Karpas-422 (cell line): ENCODE measurements at regions not wholly inside any gene's neighbourhood (a gene's known extent, or its start where the extent isn't known, plus 50 kb on each side); places are given as distances from the start of the nearest gene placed in this dataset.

ENCODE experiments used
- DNase-seq: peaks from one replicate; pipeline ENCODE4 v3.0.0-alpha.2; 2015
- H2AFZ ChIP-seq: fragments of 200-600 bp; sonication (generic); 2 replicates; pipeline ENCODE4 v1.6.1; 2014; ENCODE audit warnings: antibody characterized with exemption, low read length, mixed read lengths
- H3K27ac ChIP-seq: fragments of 200-600 bp; sonication (generic); 2 replicates; pipeline ENCODE4 v1.5.1; 2014; ENCODE audit warnings: mild to moderate bottlenecking, low read length, moderate library complexity
- H3K27me3 ChIP-seq: fragments of 200-600 bp; sonication (generic); 2 replicates; pipeline ENCODE4 v1.6.1; 2014; ENCODE audit warnings: low read length, mixed read lengths
- H3K36me3 ChIP-seq: fragments of 200-600 bp; sonication (generic); 2 replicates; pipeline ENCODE4 v1.6.1; 2014; ENCODE audit warnings: low read length, mixed read lengths; ENCODE audit not compliant: insufficient read depth
- H3K4me1 ChIP-seq: fragments of 200-600 bp; sonication (generic); 2 replicates; pipeline ENCODE4 v1.6.1; 2014; ENCODE audit warnings: mild to moderate bottlenecking, low read length, mixed read lengths
- H3K4me2 ChIP-seq: fragments of 200-600 bp; sonication (generic); 2 replicates; pipeline ENCODE4 v1.6.1; 2014; ENCODE audit warnings: low read length, low read depth, mild to moderate bottlenecking; ENCODE audit not compliant: poor library complexity, severe bottlenecking
- H3K4me3 ChIP-seq: fragments of 200-600 bp; sonication (generic); 2 replicates; pipeline ENCODE4 v1.5.1; 2014; ENCODE audit warnings: mild to moderate bottlenecking, antibody characterized with exemption, low read length, mixed read lengths
- H3K79me2 ChIP-seq: fragments of 200-600 bp; sonication (generic); 2 replicates; pipeline ENCODE4 v1.6.1; 2014; ENCODE audit warnings: mild to moderate bottlenecking, low read length, mixed read lengths
- H3K9ac ChIP-seq: fragments of 200-600 bp; sonication (generic); 2 replicates; pipeline ENCODE4 v1.6.0; 2014; ENCODE audit warnings: low read length
- H3K9me2 ChIP-seq: fragments of 200-600 bp; sonication (generic), shearing (Covaris generic); replicated peaks from 2 replicates; pipeline ENCODE4 v1.6.0; 2014; ENCODE audit warnings: mild to moderate bottlenecking, low read length, moderate library complexity; ENCODE audit not compliant: insufficient read depth
- H3K9me3 ChIP-seq: fragments of 300-700, 200-600 bp; sonication (generic); 2 replicates; pipeline ENCODE4 v1.6.1; 2014; ENCODE audit warnings: low read length, mixed read lengths
- H4K20me1 ChIP-seq: fragments of 200-600 bp; sonication (generic); 2 replicates; pipeline ENCODE4 v1.6.1; 2014; ENCODE audit warnings: mild to moderate bottlenecking, antibody characterized with exemption, low read length, low read depth; ENCODE audit not compliant: insufficient read depth

DNA sequence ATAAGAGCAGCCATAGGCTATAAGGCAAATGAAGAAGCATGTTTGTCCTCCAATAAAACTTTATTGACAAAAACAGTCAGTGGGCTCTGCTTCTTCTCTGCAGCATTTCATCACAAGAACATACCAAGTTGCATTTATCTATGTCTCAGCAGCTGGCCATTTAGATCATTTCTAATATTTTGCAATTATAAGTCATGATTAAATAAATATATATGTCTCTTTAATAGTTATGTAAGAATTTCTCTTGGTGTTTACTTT is 153.5 kb downstream of the RFC3 start:
- Histone ChIP-seq H4K20me1 (no peaks in the 10 kb centered on the region), H3K27me3 (no peaks in the 10 kb centered on the region), H3K4me2 (no peak overlapping the region), H3K27ac (no peak overlapping the region), H3K9me2 (no peaks in the 10 kb centered on the region), H3K9ac (no peak overlapping the region), H3K36me3 (no peaks in the 10 kb centered on the region), H3K4me3 (no peak overlapping the region), H3K4me1 (no peaks in the 10 kb centered on the region), H3K9me3 (no peaks in the 10 kb centered on the region), H2AFZ (no peak overlapping the region), H3K79me2 (no peaks in the 10 kb centered on the region)
- no peak for DNase-seq

DNA sequence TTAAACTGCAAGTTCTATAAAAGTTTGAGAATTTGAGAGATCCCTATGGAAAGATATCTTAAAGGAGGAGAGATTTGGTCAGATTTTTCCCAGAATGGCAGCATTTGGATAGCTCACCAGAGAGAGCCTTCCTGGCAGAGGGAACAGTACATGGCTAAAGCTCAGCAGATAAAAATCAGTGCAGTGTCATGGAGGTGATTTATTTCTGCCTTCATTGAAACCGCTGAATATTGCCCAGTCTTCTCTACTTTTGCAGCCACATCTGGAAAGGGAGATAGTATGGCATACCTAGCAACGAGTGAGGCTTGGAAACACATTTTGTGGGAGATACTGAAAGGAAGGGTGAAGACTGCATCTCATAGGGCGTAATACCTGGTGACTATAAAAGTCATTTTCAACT is 155.2 kb downstream of the RFC3 start:
- Histone ChIP-seq H3K27me3 (no peaks in the 10 kb centered on the region), H4K20me1 (no peaks in the 10 kb centered on the region), H3K79me2 (no peaks in the 10 kb centered on the region), H3K9me3 (no peaks in the 10 kb centered on the region), H3K36me3 (no peaks in the 10 kb centered on the region), H3K9me2 (no peaks in the 10 kb centered on the region), H2AFZ (no peak overlapping the region), H3K4me3 (no peak overlapping the region), H3K4me2 (no peak overlapping the region), H3K4me1 (no peaks in the 10 kb centered on the region), H3K9ac (no peak overlapping the region), H3K27ac (no peak overlapping the region)
- DNase-seq, result no peak

DNA sequence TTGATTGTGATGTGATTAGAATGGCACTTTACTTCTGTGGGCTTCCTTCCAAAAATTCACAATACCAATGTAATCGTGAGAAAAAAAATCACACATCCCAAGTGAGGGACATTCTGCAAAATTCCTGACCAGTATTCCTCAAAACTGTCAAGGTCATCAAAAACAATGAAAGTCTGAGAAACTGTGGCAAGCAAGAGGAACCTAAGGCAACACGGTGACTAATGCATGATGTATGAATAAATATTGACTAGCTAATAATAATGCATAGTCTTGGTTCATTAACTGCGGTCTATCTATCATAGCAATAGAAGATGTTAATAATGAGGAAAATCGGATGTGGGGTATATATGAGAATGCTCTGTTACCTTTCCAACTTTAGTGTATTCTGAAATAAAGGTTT is 159.0 kb downstream of the RFC3 start:
- Histone ChIP-seq H3K79me2 (no peaks in the 10 kb centered on the region), H3K27me3 (no peaks in the 10 kb centered on the region), H3K4me1 (0 out of 2 replicates have a peak, but pooled peaks cover 3% of the 10 kb centered on the region), H3K9me3 (no peaks in the 10 kb centered on the region), H3K9ac (no peak overlapping the region), H3K36me3 (no peaks in the 10 kb centered on the region), H3K4me3 (no peak overlapping the region), H2AFZ (no peak overlapping the region), H3K27ac (no peak overlapping the region), H3K9me2 (no peaks in the 10 kb centered on the region), H3K4me2 (no peak overlapping the region), H4K20me1 (no peaks in the 10 kb centered on the region)
- no peak for DNase-seq

DNA sequence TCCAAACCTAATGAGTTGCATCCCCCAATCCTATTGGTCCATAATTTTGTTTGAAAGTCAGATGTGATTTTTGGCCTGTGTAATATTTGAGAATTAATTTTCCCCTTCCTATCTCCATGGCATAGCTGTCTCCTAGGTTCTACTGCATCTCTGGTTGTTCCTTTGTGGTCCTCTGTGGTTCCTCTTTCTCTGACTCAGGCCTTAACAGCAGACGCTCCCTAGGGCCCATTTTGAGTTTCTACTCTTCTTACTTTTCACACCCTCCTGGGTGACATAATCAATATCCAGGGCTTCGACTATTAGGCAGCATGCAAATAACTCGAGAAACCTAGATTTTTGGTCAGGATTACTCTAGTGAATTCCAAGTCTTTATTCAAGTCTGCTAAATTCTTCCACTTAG is 160.7 kb downstream of the RFC3 start:
- Histone ChIP-seq H3K79me2 (no peaks in the 10 kb centered on the region), H4K20me1 (no peaks in the 10 kb centered on the region), H2AFZ (no peak overlapping the region), H3K9me3 (no peaks in the 10 kb centered on the region), H3K4me3 (no peak overlapping the region), H3K9me2 (no peaks in the 10 kb centered on the region), H3K27ac (no peak overlapping the region), H3K4me2 (no peak overlapping the region), H3K27me3 (no peaks in the 10 kb centered on the region), H3K9ac (no peak overlapping the region), H3K36me3 (no peaks in the 10 kb centered on the region), H3K4me1 (0 out of 2 replicates have a peak, but pooled peaks cover 3% of the 10 kb centered on the region)
- no peak for DNase-seq

DNA sequence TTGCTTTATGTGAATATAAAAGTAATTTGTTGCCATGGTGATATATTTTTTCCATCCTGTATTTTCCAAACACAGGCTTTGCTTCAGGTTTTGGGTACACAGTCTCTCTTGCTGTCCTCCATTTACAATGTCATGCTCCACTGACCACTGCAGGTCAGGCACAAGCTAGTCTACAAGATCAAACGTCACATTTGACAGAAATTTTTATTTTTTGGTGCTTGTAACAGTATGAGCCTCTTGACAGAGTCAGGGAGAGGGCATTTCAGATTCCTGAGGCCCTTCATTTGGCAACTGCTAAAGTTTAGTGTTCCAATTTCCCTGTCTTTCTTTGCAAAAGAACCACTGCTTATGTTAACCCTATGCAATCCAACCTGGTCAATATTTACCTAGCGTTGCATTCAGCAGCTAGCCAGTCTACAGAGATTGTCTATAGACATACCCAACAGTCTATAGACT is 175.0 kb downstream of the RFC3 start:
- H3K79me2 ChIP-seq, result no peaks in the 10 kb centered on the region
- no peaks in the 10 kb centered on the region for H3K36me3 ChIP-seq
- no peaks in the 10 kb centered on the region for H3K9me2 ChIP-seq
- no peak overlapping the region for H3K4me3 ChIP-seq
- no peak overlapping the region for H3K27ac ChIP-seq
- no peaks in the 10 kb centered on the region for H4K20me1 ChIP-seq
- no peak overlapping the region for H3K9ac ChIP-seq
- H3K27me3 ChIP-seq, result no peaks in the 10 kb centered on the region
- no peak overlapping the region for H3K4me2 ChIP-seq
- DNase-seq, result peak; percentile 45
- no peaks in the 10 kb centered on the region for H3K9me3 ChIP-seq
- no peak overlapping the region for H2AFZ ChIP-seq
- H3K4me1 ChIP-seq, result 0 out of 2 replicates have a peak, but pooled peaks cover 2% of the 10 kb centered on the region

DNA sequence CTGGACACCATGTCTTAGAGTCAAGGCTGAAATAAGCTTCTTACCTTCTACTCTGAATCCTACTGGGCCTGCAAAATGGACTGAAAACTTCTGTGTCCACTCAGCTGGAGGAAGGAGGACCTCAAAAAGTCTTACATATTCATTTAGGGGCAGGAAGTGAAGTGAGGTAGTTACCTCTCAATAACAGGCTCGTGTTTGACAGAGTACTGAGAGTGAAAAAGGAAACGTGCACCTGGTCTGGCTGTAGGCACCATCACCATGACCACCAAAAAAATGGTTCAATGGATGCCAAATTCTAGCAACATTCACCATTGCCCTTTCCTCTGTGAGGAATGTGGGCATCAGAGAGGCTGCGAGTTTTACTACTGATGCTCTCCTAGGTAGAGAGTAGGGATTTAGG is 176.2 kb downstream of the RFC3 start:
- no peaks in the 10 kb centered on the region for H3K9me3 ChIP-seq
- no peak overlapping the region for H2AFZ ChIP-seq
- H3K4me2 ChIP-seq, result no peak overlapping the region
- no peaks in the 10 kb centered on the region for H3K27me3 ChIP-seq
- no peak overlapping the region for H3K9ac ChIP-seq
- no peaks in the 10 kb centered on the region for H3K36me3 ChIP-seq
- no peaks in the 10 kb centered on the region for H4K20me1 ChIP-seq
- DNase-seq, result no peak
- 0 out of 2 replicates have a peak, but pooled peaks cover 2% of the 10 kb centered on the region for H3K4me1 ChIP-seq
- no peaks in the 10 kb centered on the region for H3K79me2 ChIP-seq
- no peak overlapping the region for H3K4me3 ChIP-seq
- H3K27ac ChIP-seq, result no peak overlapping the region
- no peaks in the 10 kb centered on the region for H3K9me2 ChIP-seq

DNA sequence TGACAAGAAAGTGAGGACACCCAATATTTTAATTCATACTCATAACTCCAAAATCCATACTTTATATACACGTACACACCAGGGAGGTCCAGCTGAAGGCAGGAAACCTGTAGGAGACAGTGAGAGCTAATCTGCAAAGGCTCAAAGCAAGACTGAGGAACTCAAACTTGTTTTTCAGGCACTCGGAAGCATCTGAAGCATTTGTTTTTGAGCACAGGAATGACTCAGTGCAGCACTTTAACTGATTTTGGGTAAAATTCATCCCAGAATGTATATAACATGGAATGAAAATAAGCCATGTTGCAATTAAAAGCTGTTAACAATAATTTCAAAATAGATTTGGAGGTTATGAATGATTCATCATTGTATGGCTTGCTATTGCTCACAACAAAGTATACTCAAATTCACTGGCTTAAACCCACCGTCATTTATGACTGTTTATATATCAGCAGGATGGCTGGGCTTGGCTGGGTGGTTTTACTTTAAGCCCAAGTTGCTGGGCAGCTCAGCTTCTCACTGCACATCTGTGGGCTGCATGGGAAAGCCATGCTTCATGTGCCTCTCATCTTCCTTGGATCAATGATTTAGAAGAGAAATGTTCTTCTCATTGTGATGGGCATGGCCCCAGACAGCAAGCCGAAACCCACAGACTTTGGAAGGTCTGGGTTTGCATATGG is 177.0 kb downstream of the RFC3 start:
- H3K9me2 ChIP-seq, result no peaks in the 10 kb centered on the region
- no peaks in the 10 kb centered on the region for H4K20me1 ChIP-seq
- H3K27ac ChIP-seq, result no peak overlapping the region
- no peak overlapping the region for H3K9ac ChIP-seq
- H3K4me1 ChIP-seq, result 0 out of 2 replicates have a peak, but pooled peaks cover 2% of the 10 kb centered on the region
- no peaks in the 10 kb centered on the region for H3K27me3 ChIP-seq
- H3K4me3 ChIP-seq, result no peak overlapping the region
- H3K9me3 ChIP-seq, result no peaks in the 10 kb centered on the region
- no peaks in the 10 kb centered on the region for H3K36me3 ChIP-seq
- no peak overlapping the region for H2AFZ ChIP-seq
- no peak for DNase-seq
- no peak overlapping the region for H3K4me2 ChIP-seq
- H3K79me2 ChIP-seq, result no peaks in the 10 kb centered on the region

DNA sequence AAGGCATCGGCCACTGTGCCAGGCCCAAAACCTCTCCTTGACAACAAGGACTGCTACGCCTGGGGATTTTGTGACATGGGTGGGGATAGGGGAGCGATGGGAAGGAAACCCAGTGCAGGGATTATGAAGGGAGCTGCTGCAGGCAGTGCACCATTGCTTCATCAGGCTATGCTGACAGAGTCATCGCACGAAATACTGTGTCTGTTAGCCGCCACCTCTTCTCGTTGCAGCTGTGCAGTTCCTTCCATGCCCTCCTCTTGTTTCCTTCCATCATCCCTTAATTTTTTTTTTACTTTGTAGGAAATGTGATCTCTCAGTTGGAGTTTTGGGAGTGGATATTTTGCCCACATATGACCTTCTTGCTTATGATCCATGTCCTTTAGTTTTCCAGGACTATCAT is 178.7 kb downstream of the RFC3 start:
- Histone ChIP-seq H3K36me3 (no peaks in the 10 kb centered on the region), H2AFZ (no peak overlapping the region), H3K4me1 (0 out of 2 replicates have a peak, but pooled peaks cover 2% of the 10 kb centered on the region), H3K4me3 (no peak overlapping the region), H3K27ac (no peak overlapping the region), H4K20me1 (no peaks in the 10 kb centered on the region), H3K9me3 (no peaks in the 10 kb centered on the region), H3K4me2 (no peak overlapping the region), H3K27me3 (no peaks in the 10 kb centered on the region), H3K9ac (no peak overlapping the region), H3K9me2 (no peaks in the 10 kb centered on the region), H3K79me2 (no peaks in the 10 kb centered on the region)
- no peak for DNase-seq
